Transverse colon (tissue), 4 donors: ENCODE measurements at regions not wholly inside any gene's neighbourhood (a gene's known extent, or its start where the extent isn't known, plus 50 kb on each side); places are given as distances from the start of the nearest gene placed in this dataset.

ENCODE experiments used
- DNase-seq: peaks from one replicate; pipeline ENCODE4 v3.0.0-alpha.2; 2019
- H3K27ac ChIP-seq, 4 donors: fragments of 200-600 bp; sonication (generic); 2 replicates each; pipeline ENCODE4 v1.5.1; 2016 to 2018; ENCODE audit warnings: inconsistent platforms in 4 of 4
- H3K27me3 ChIP-seq: fragments of 200-600 bp; sonication (generic); 2 replicates; pipeline ENCODE4 v1.5.1; 2017; ENCODE audit warnings: inconsistent platforms
- H3K36me3 ChIP-seq, 4 donors: fragments of 200-600 bp; sonication (generic); 2 replicates each; pipeline ENCODE4 v1.5.1; 2017 to 2019; ENCODE audit warnings: inconsistent platforms in 4 of 4
- H3K4me1 ChIP-seq, 4 donors: fragments of 200-600 bp; sonication (generic); 2 replicates each; pipeline ENCODE4 v1.5.1; 2017 to 2020; ENCODE audit warnings: inconsistent platforms in 4 of 4
- H3K4me3 ChIP-seq, 4 donors: fragments of 200-600 bp; sonication (generic); 1 replicate in 1 of 4; 2 replicates in 3 of 4; pipeline versions ENCODE4 v1.5.1 to v1.6.1; 2017 to 2019; ENCODE audit warnings: inconsistent platforms in 4 of 4
- H3K9me3 ChIP-seq, 2 donors: fragments of 200-600 bp; sonication (generic); 2 replicates each; pipeline ENCODE4 v1.5.1; 2017 to 2019; ENCODE audit warnings: inconsistent platforms in 2 of 2
- EP300 ChIP-seq: sonication (generic); formaldehyde crosslinking; IDR thresholded peaks from one replicate; pipeline ENCODE4 v1.6.1; 2017; ENCODE audit warnings: antibody characterized with exemption, low read depth
- POLR2A ChIP-seq: fragments of 450-650 bp; IDR thresholded peaks from one replicate; pipeline ENCODE4 v1.6.1; 2016; ENCODE audit warnings: antibody characterized with exemption, mild to moderate bottlenecking, moderate library complexity
- POLR2AphosphoS5 ChIP-seq, 3 donors: sonication (generic); formaldehyde crosslinking; IDR thresholded peaks; one replicate each; pipeline ENCODE4 v1.6.1; 2016; ENCODE audit warnings: antibody characterized with exemption in 3 of 3
- WGBS, 2 donors: methylation state at CpG; one replicate each; pipeline ENCODE4 v1.1.5; 2018; ENCODE audit warnings: low coverage in 1 of 2; 5-methylcytosine and 5-hydroxymethylcytosine counted together
- in situ Hi-C, 4 donors: fragments of 200-750 bp; cut with MboI; loops; one replicate each; pipeline versions ENCODE4 v1.15.0 to v1.15.1; 2017; ENCODE audit warnings: low sequenced_read_pairs in 3 of 4, low pct_ligation_motif_present in 1 of 4, low pct_unique_long_range_greater_than_20kb in 1 of 4
- intact Hi-C: fragments of 100-400 bp; cut with DNase I; formaldehyde crosslinking; loops from one replicate; pipeline ENCODE4 v1.15.1; 2023; ENCODE audit warnings: low total_unique reads
- TF ChIP-seq, protein P1 (sequence below), 5 experiments: fragments of 200-600 bp in 3 of 5; fragments of 450-650 bp in 2 of 5; sonication (generic) in 3 of 5; IDR thresholded peaks; 1 replicate in 2 of 5; 2 replicates in 3 of 5; pipeline ENCODE4 v1.5.1; 2016 to 2017; ENCODE audit warnings: antibody characterized with exemption in 5 of 5, inconsistent platforms in 3 of 5, mild to moderate bottlenecking in 2 of 5, moderate library complexity in 1 of 5

DNA sequence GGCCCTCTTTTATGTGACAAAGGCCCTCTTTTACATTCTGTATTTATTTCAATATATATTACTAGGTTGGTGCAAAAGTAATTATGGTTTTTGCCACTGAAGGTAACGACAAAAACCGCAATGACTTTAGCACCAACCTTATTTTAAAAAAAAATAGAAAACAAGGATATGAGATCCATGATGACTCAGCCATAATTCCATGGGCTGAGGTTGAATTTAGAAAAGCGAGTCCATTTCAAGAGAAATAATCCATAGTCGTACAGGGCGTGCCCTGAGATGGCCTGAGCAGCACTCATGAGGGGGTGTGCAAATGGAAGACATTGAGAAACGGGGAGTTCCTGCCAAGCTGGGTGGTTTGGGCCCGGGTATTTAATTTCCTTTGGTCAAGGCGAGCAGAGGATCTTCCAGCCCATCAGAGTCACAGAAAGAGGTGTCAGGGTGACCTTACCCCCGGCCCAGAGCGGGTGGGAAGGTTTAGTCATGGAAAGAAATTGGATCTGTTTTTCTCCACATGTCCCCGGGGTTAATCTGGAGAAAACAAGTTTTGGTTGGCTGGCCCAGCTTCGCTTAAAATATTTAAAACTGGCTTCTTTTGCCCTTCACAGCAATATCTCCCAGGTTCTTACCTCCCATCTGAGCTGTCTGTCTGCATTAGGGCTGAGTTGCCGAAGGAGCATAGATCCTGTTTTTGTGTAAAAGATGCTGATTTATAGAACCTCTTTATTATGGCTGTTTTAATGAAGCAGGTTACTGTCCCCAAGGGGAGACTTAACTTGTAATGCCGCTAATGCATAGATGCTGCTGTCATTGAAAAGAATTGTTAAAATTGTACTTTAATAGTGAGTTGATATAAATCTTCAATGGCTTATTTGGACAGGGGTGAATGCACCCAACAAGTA is 255.6 kb downstream of the PREX1 start:
- H3K9me3 ChIP-seq: no peaks in the 10 kb centered on the region
- H3K4me1 ChIP-seq: no peaks in the 10 kb centered on the region
- H3K36me3 ChIP-seq: no peaks in the 10 kb centered on the region
- in situ Hi-C loops (no loop called here), intact Hi-C loops (no loop called here)
- no peak overlapping the region for H3K4me3 ChIP-seq
- H3K27me3 ChIP-seq: peaks cover 5% of the 10 kb centered on the region
- no peak for TF ChIP-seq POLR2AphosphoS5 (IDR thresholded peaks at IDR 0.05)
- no peak for TF ChIP-seq POLR2A
- TF ChIP-seq, protein P1, sequence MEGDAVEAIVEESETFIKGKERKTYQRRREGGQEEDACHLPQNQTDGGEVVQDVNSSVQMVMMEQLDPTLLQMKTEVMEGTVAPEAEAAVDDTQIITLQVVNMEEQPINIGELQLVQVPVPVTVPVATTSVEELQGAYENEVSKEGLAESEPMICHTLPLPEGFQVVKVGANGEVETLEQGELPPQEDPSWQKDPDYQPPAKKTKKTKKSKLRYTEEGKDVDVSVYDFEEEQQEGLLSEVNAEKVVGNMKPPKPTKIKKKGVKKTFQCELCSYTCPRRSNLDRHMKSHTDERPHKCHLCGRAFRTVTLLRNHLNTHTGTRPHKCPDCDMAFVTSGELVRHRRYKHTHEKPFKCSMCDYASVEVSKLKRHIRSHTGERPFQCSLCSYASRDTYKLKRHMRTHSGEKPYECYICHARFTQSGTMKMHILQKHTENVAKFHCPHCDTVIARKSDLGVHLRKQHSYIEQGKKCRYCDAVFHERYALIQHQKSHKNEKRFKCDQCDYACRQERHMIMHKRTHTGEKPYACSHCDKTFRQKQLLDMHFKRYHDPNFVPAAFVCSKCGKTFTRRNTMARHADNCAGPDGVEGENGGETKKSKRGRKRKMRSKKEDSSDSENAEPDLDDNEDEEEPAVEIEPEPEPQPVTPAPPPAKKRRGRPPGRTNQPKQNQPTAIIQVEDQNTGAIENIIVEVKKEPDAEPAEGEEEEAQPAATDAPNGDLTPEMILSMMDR (IDR thresholded peaks at IDR 0.05): no peak
- no peak for TF ChIP-seq EP300
- no peak overlapping the region for H3K27ac ChIP-seq
- no peak for DNase-seq
- 78 to 84% methylated on average over 10 to 14 of the region's 14 CpGs for WGBS, 2 donors

DNA sequence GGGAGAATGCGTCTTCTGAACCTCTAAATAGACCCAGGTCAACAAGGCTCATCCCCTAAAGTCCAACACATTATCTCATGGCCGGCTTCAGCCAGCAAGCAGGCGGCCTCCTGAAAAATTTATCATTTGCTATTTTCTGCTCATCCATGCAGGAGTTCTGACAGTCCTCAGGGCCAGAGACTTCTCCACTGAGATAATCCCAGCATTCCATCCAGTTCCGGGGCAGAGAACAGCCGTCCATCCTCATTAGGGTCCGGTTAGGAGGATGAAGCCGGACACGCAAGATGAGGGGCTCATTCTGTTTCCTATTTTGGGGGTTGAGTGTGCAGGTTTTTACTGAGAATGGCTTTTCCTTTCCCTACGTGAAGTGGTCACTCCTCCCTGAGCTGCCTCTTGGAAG is 258.1 kb downstream of the PREX1 start:
- no peak overlapping the region for H3K4me3 ChIP-seq
- WGBS, 2 donors: 45 to 83% methylated on average over 2 to 9 of the region's 9 CpGs
- TF ChIP-seq EP300 (no peak), POLR2AphosphoS5 (IDR thresholded peaks at IDR 0.05) (no peak), POLR2A (no peak)
- TF ChIP-seq, protein P1 (IDR thresholded peaks at IDR 0.05): no peak
- no peaks in the 10 kb centered on the region for H3K9me3 ChIP-seq
- in situ Hi-C loops (no loop called here), intact Hi-C loops (no loop called here)
- H3K27ac ChIP-seq: no peak overlapping the region
- H3K4me1 ChIP-seq: no peaks in the 10 kb centered on the region
- DNase-seq: no peak
- peaks cover 6% of the 10 kb centered on the region for H3K27me3 ChIP-seq
- no peaks in the 10 kb centered on the region for H3K36me3 ChIP-seq

DNA sequence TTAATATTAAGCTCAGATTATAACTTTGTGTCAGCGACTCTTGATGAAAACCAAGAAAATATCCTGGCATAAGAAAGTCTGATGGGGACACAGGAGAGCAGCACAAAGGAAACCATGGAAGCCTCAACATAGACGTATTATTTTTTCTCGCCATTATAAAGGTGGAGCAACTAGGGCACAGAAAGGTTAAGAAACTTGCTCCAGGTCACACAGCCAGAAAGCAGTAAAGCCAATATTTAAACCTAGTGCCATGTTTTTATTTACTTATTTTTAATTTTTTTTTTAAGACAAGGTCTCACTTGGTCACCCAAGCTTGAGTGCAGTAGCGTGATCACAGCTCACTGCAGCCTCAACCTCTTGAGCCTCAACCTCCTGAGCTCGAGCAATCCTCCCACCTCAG is 259.3 kb downstream of the PREX1 start:
- H3K27me3 ChIP-seq: peaks cover 6% of the 10 kb centered on the region
- no peaks in the 10 kb centered on the region for H3K9me3 ChIP-seq
- intact Hi-C loops: no loop called here
- H3K4me3 ChIP-seq: no peak overlapping the region
- no peaks in the 10 kb centered on the region for H3K36me3 ChIP-seq
- no peak overlapping the region for H3K27ac ChIP-seq
- in situ Hi-C loops: no loop called here
- no peak for DNase-seq
- no peak for TF ChIP-seq POLR2A
- no peak for TF ChIP-seq EP300
- TF ChIP-seq, protein P1 (IDR thresholded peaks at IDR 0.05): no peak
- no peak for TF ChIP-seq POLR2AphosphoS5 (IDR thresholded peaks at IDR 0.05)
- WGBS, 2 donors: 78 to 82% methylated on average over 5 of the region's 5 CpGs
- H3K4me1 ChIP-seq: no peaks in the 10 kb centered on the region

DNA sequence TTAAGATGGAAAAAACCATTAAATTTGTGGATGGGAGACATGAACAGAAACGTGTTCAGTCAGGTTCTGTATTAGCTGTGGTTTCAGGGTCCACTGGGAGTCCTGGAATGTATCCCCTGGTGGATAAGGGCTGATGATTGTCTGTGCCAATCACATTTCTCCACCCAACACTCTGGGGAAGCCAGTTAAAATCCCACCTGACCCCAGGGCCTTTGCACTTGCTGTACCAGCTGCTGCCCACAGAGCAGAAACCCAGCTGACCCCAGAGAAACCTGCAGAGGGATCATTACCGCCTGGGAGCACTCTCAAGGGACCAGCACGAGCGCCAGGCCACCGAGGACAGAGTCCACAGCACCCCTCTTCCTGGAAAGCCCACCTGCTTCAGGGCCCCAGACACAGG is 260.7 kb downstream of the PREX1 start:
- TF ChIP-seq POLR2A: no peak
- no peak for TF ChIP-seq EP300
- intact Hi-C loops: no loop called here
- 47 to 77% methylated on average over 2 to 5 of the region's 5 CpGs for WGBS, 2 donors

More for the DNA sequence above, 260.7 kb downstream of the PREX1 start:
- no peaks in the 10 kb centered on the region for H3K4me1 ChIP-seq
- H3K9me3 ChIP-seq: no peaks in the 10 kb centered on the region
- no peak overlapping the region for H3K4me3 ChIP-seq
- peaks cover 6% of the 10 kb centered on the region for H3K27me3 ChIP-seq
- no peak for DNase-seq
- in situ Hi-C loops: no loop called here
- H3K36me3 ChIP-seq: no peaks in the 10 kb centered on the region
- no peak overlapping the region for H3K27ac ChIP-seq
